K562 (cell line): ENCODE measurements at regions not wholly inside any gene's neighbourhood (a gene's known extent, or its start where the extent isn't known, plus 50 kb on each side); places are given as distances from the start of the nearest gene placed in this dataset.

Experiments
- EZH2 ChIP-seq: IDR thresholded peaks from 2 replicates; pipeline ENCODE4 v1.6.1; 2012; ENCODE audit warnings: low read depth, mild to moderate bottlenecking, inconsistent platforms, low read length, borderline replicate concordance
- HOMEZ ChIP-seq: fragments of 250-450 bp; sonication (Bioruptor Pico); IDR thresholded peaks from 2 replicates; pipeline ENCODE4 v1.4.0; 2020; ENCODE audit warnings: mild to moderate bottlenecking, moderate library complexity
- POLR2AphosphoS2 ChIP-seq: IDR thresholded peaks from 2 replicates; pipeline ENCODE4 v1.6.1; 2012; ENCODE audit warnings: low read length, improper control_type of control experiment
- ZNF143 ChIP-seq: sonication (generic); formaldehyde crosslinking; IDR thresholded peaks from 2 replicates; pipeline ENCODE4 v1.9.0; 2022; ENCODE audit warnings: mild to moderate bottlenecking, missing genetic modification reagents

- TF ChIP-seq HOMEZ (CRISPR knock-in tag) (no peak), POLR2AphosphoS2 (no peak), ZNF143 (CRISPR knock-in tag) (no peak), EZH2 (no peak)
Measured at GRCh38 chr22:35482974-35483373, 57.7 kb upstream of the RASD2 start.
